HEK293 (cell line): ENCODE measurements at regions not wholly inside any gene's neighbourhood (a gene's known extent, or its start where the extent isn't known, plus 50 kb on each side); places are given as distances from the start of the nearest gene placed in this dataset.

Experiments used
- CTCF ChIA-PET: fragments of 350-600 bp; formaldehyde crosslinking; extraction: SDS; loops from one replicate; lab custom pipeline; 2021; ENCODE audit warnings: antibody characterized with exemption; lab: Yijun Ruan, JAX
- POLR2A ChIA-PET: fragments of 300-600 bp; formaldehyde crosslinking; extraction: SDS; loops from one replicate; lab custom pipeline; 2020; ENCODE audit warnings: antibody characterized with exemption, inconsistent platforms; lab: Yijun Ruan, JAX
- H3K27ac ChIP-seq: fragments of 200-500 bp; sonication (Bioruptor generic); 2 replicates; pipeline ENCODE4 v1.5.1; 2014; ENCODE audit warnings: low read depth, low read length, control low read depth, inconsistent platforms; ENCODE audit errors: extremely low read depth
- H3K36me3 ChIP-seq, 2 experiments: fragments of 200-500 bp in 1 of 2; sonication (Bioruptor generic) in 1 of 2; 1 replicate in 1 of 2; 2 replicates in 1 of 2; pipeline ENCODE4 v1.5.1; 2014 to 2017; ENCODE audit warnings: inconsistent platforms in 2 of 2, low read length in 2 of 2; ENCODE audit not compliant: control insufficient read depth in 2 of 2, insufficient read depth in 1 of 2
- H3K4me1 ChIP-seq: fragments of 200-500 bp; sonication (Bioruptor generic); 2 replicates; pipeline ENCODE4 v1.5.1; 2014; ENCODE audit warnings: mild to moderate bottlenecking, low read length, inconsistent platforms; ENCODE audit not compliant: control insufficient read depth, insufficient read depth
- H3K4me3 ChIP-seq: 2 replicates; pipeline ENCODE4 v1.5.1; 2011; ENCODE audit warnings: low read depth, mild to moderate bottlenecking, control low read depth, low read length, moderate library complexity
- H3K9me3 ChIP-seq: fragments of 200-500 bp; sonication (Bioruptor generic); 2 replicates; pipeline ENCODE4 v1.5.1; 2014; ENCODE audit warnings: low read depth, low read length, inconsistent platforms; ENCODE audit not compliant: control insufficient read depth, insufficient read depth
- BCL11B ChIP-seq: fragments of 450-650 bp; formaldehyde crosslinking; IDR thresholded peaks from 2 replicates; pipeline ENCODE4 v1.5.1; 2016; ENCODE audit warnings: low read depth, missing biosample characterization, missing genetic modification characterization
- HOXD13 ChIP-seq: sonication (generic); formaldehyde crosslinking; IDR thresholded peaks from 2 replicates; pipeline ENCODE4 v1.8.0; 2022; ENCODE audit warnings: missing genetic modification reagents, borderline replicate concordance
- MYNN ChIP-seq: fragments of 450-650 bp; formaldehyde crosslinking; IDR thresholded peaks from 2 replicates; pipeline ENCODE4 v1.5.1; 2016; ENCODE audit warnings: missing biosample characterization, missing genetic modification characterization, borderline replicate concordance
- REPIN1 ChIP-seq: fragments of 450-650 bp; formaldehyde crosslinking; IDR thresholded peaks from 2 replicates; pipeline ENCODE4 v1.5.1; 2017; ENCODE audit warnings: missing biosample characterization, missing genetic modification characterization, low read depth
- WT1 ChIP-seq: fragments of 450-650 bp; formaldehyde crosslinking; IDR thresholded peaks from 2 replicates; pipeline ENCODE4 v1.5.1; 2016; ENCODE audit warnings: missing biosample characterization, missing genetic modification characterization
- ZBTB11 ChIP-seq: fragments of 450-650 bp; formaldehyde crosslinking; conservative IDR thresholded peaks from 2 replicates; pipeline ENCODE4 v1.5.1; 2016; ENCODE audit warnings: low read depth, missing biosample characterization, missing genetic modification characterization
- ZBTB20 ChIP-seq: fragments of 450-650 bp; formaldehyde crosslinking; IDR thresholded peaks from 2 replicates; pipeline ENCODE4 v1.5.1; 2016; ENCODE audit warnings: missing biosample characterization, missing genetic modification characterization
- ZFP3 ChIP-seq: fragments of 450-650 bp; formaldehyde crosslinking; IDR thresholded peaks from 2 replicates; pipeline ENCODE4 v1.5.1; 2016; ENCODE audit warnings: low read depth, missing biosample characterization, missing genetic modification characterization
- ZNF157 ChIP-seq: fragments of 450-650 bp; formaldehyde crosslinking; IDR thresholded peaks from 2 replicates; pipeline ENCODE4 v1.5.1; 2016; ENCODE audit warnings: missing biosample characterization, missing genetic modification characterization
- ZNF221 ChIP-seq: fragments of 450-650 bp; formaldehyde crosslinking; IDR thresholded peaks from 2 replicates; pipeline ENCODE4 v1.5.1; 2017; ENCODE audit warnings: missing biosample characterization, missing genetic modification characterization, borderline replicate concordance
- ZNF311 ChIP-seq: fragments of 450-650 bp; formaldehyde crosslinking; IDR thresholded peaks from 2 replicates; pipeline ENCODE4 v1.5.1; 2017; ENCODE audit warnings: missing biosample characterization, missing genetic modification characterization, borderline replicate concordance
- ZNF37A ChIP-seq: fragments of 450-650 bp; IDR thresholded peaks from 2 replicates; pipeline ENCODE4 v1.5.1; 2018; ENCODE audit warnings: missing biosample characterization, missing genetic modification characterization
- ZNF404 ChIP-seq: fragments of 450-650 bp; formaldehyde crosslinking; IDR thresholded peaks from 2 replicates; pipeline ENCODE4 v1.5.1; 2017; ENCODE audit warnings: missing biosample characterization, missing genetic modification characterization
- ZNF449 ChIP-seq: fragments of 450-650 bp; formaldehyde crosslinking; IDR thresholded peaks from 2 replicates; pipeline ENCODE4 v1.5.1; 2017; ENCODE audit warnings: missing biosample characterization, mild to moderate bottlenecking, missing genetic modification characterization, moderate library complexity
- ZNF48 ChIP-seq: fragments of 450-650 bp; formaldehyde crosslinking; IDR thresholded peaks from 2 replicates; pipeline ENCODE4 v1.5.1; 2016; ENCODE audit warnings: missing biosample characterization, missing genetic modification characterization
- ZNF510 ChIP-seq: fragments of 450-650 bp; formaldehyde crosslinking; IDR thresholded peaks from 2 replicates; pipeline ENCODE4 v1.5.1; 2018; ENCODE audit warnings: mild to moderate bottlenecking, missing genetic modification characterization, missing biosample characterization; ENCODE audit not compliant: insufficient replicate concordance
- ZNF555 ChIP-seq: fragments of 450-650 bp; formaldehyde crosslinking; conservative IDR thresholded peaks from 2 replicates; pipeline ENCODE4 v1.5.1; 2017; ENCODE audit warnings: missing biosample characterization, mild to moderate bottlenecking, missing genetic modification characterization, inconsistent platforms
- ZNF560 ChIP-seq: fragments of 450-650 bp; formaldehyde crosslinking; IDR thresholded peaks from 2 replicates; pipeline ENCODE4 v1.5.1; 2017; ENCODE audit warnings: missing biosample characterization, missing genetic modification characterization, borderline replicate concordance
- ZNF585B ChIP-seq: fragments of 450-650 bp; formaldehyde crosslinking; IDR thresholded peaks from 2 replicates; pipeline ENCODE4 v1.5.1; 2016; ENCODE audit warnings: missing biosample characterization, missing genetic modification characterization
- ZNF658 ChIP-seq: fragments of 450-650 bp; formaldehyde crosslinking; IDR thresholded peaks from 2 replicates; pipeline ENCODE4; 2016; ENCODE audit warnings: missing biosample characterization, missing genetic modification characterization
- ZNF692 ChIP-seq: fragments of 450-650 bp; formaldehyde crosslinking; IDR thresholded peaks from 2 replicates; pipeline ENCODE4 v1.5.1; 2016; ENCODE audit warnings: missing biosample characterization, missing genetic modification characterization
- ZNF704 ChIP-seq: fragments of 450-650 bp; formaldehyde crosslinking; IDR thresholded peaks from 2 replicates; pipeline ENCODE4 v1.5.1; 2016; ENCODE audit warnings: missing biosample characterization, missing genetic modification characterization
- ZNF76 ChIP-seq: fragments of 450-650 bp; formaldehyde crosslinking; IDR thresholded peaks from 2 replicates; pipeline ENCODE4; 2016; ENCODE audit warnings: low read depth, missing biosample characterization, missing genetic modification characterization, borderline replicate concordance
- ZNF791 ChIP-seq: fragments of 450-650 bp; formaldehyde crosslinking; IDR thresholded peaks from 2 replicates; pipeline ENCODE4 v1.5.1; 2016; ENCODE audit warnings: missing biosample characterization, missing genetic modification characterization

GRCh38 chr3:165555785-165556184 lies 281.4 kb downstream of the BCHE start:
- POLR2A ChIA-PET, result no interaction called here
- no peak overlapping the region for H3K27ac ChIP-seq
- no peaks in the 10 kb centered on the region for H3K36me3 ChIP-seq
- H3K9me3 ChIP-seq, result no peaks in the 10 kb centered on the region
- no peaks in the 10 kb centered on the region for H3K4me1 ChIP-seq
- TF ChIP-seq ZNF560 (tag by site-specific recombination) (no peak), ZNF510 (tag by site-specific recombination) (no peak), ZNF76 (tag by site-specific recombination) (no peak), ZNF157 (tag by site-specific recombination) (no peak)
- TF ChIP-seq, all 188 proteins: peak for 0
- H3K4me3 ChIP-seq, result no peak overlapping the region
- CTCF ChIA-PET, result no interaction called here

GRCh38 chr3:165553371-165553770 lies 283.9 kb downstream of the BCHE start:
- Histone ChIP-seq H3K27ac (no peak overlapping the region), H3K4me1 (no peaks in the 10 kb centered on the region), H3K9me3 (no peaks in the 10 kb centered on the region), H3K36me3 (no peaks in the 10 kb centered on the region), H3K4me3 (no peak overlapping the region)
- TF ChIP-seq HOXD13 (CRISPR knock-in tag), result no peak
- TF ChIP-seq BCL11B (tag by site-specific recombination), result no peak
- no peak for TF ChIP-seq WT1 (tag by site-specific recombination)
- TF ChIP-seq ZNF658, result no peak
- no peak for TF ChIP-seq ZFP3 (tag by site-specific recombination)
- no peak for TF ChIP-seq ZNF791
- no peak for TF ChIP-seq ZNF221
- TF ChIP-seq ZNF48 (tag by site-specific recombination), result no peak
- TF ChIP-seq ZNF311 (tag by site-specific recombination), result no peak
- TF ChIP-seq ZNF555 (tag by site-specific recombination), result no peak
- no peak for TF ChIP-seq ZNF449 (tag by site-specific recombination)
- no peak for TF ChIP-seq REPIN1 (tag by site-specific recombination)
- no peak for TF ChIP-seq ZNF692 (tag by site-specific recombination)
- no peak for TF ChIP-seq ZBTB11
- no peak for TF ChIP-seq ZNF585B
- TF ChIP-seq MYNN, result no peak
- TF ChIP-seq ZBTB20, result no peak
- TF ChIP-seq ZNF404 (tag by site-specific recombination), result no peak
- no peak for TF ChIP-seq ZNF704 (tag by site-specific recombination)
- no peak for TF ChIP-seq ZNF37A (tag by site-specific recombination)
- POLR2A ChIA-PET, result no interaction called here
- CTCF ChIA-PET, result no interaction called here
